TTC549 (cell line): ENCODE measurements at regions not wholly inside any gene's neighbourhood (a gene's known extent, or its start where the extent isn't known, plus 50 kb on each side); places are given as distances from the start of the nearest gene placed in this dataset.
"Not testable (repeated sequence)": the region's sequence is repeated elsewhere in the genome, so short reads cannot be mapped to it uniquely, and the experiment has no call there.

Source experiments
- FAIRE-seq: peaks from 2 replicates; lab custom pipeline; 2012; peaks lifted over from hg19 to GRCh38; lab: Jason Lieb, UNC

GRCh38 chr4:25981749-25982148 lies 67.7 kb downstream of the SMIM20 start:
- FAIRE-seq = no peak

- no peak for FAIRE-seq
Observed at GRCh38 chr4:25982962-25983361, 68.9 kb downstream of the SMIM20 start.

- FAIRE-seq = no peak
Observed at GRCh38 chr4:25984266-25984665, 70.2 kb downstream of the SMIM20 start.

GRCh38 chr4:25984796-25985195 lies 70.8 kb downstream of the SMIM20 start:
- FAIRE-seq = no peak

GRCh38 chr4:25986807-25987206 lies 72.8 kb downstream of the SMIM20 start:
- no peak for FAIRE-seq

- FAIRE-seq = no peak
Observed at GRCh38 chr4:25991340-25991739, 77.3 kb downstream of the SMIM20 start.

- FAIRE-seq = no peak
Observed at GRCh38 chr4:25993395-25994185, 79.6 kb downstream of the SMIM20 start.

GRCh38 chr4:25994577-25994976 lies 80.6 kb downstream of the SMIM20 start:
- not testable (repeated sequence) for FAIRE-seq

GRCh38 chr4:26000274-26000950 lies 86.4 kb downstream of the SMIM20 start:
- FAIRE-seq = no peak

GRCh38 chr4:26001413-26001812 lies 87.4 kb downstream of the SMIM20 start:
- no peak for FAIRE-seq

- FAIRE-seq = no peak
Observed at GRCh38 chr4:26001816-26002215, 87.8 kb downstream of the SMIM20 start.

GRCh38 chr4:26003056-26003455 lies 89.0 kb downstream of the SMIM20 start:
- no peak for FAIRE-seq

GRCh38 chr4:26004290-26004689 lies 90.3 kb downstream of the SMIM20 start:
- FAIRE-seq = no peak

GRCh38 chr4:26005764-26006163 lies 91.7 kb downstream of the SMIM20 start:
- no peak for FAIRE-seq

- FAIRE-seq = no peak
Observed at GRCh38 chr4:26008737-26009136, 94.7 kb downstream of the SMIM20 start.

- FAIRE-seq = no peak
Observed at GRCh38 chr4:26009502-26009901, 95.5 kb downstream of the SMIM20 start.

GRCh38 chr4:26010304-26010703 lies 96.3 kb downstream of the SMIM20 start:
- FAIRE-seq = no peak

- no peak for FAIRE-seq
Observed at GRCh38 chr4:26013629-26014028, 99.6 kb downstream of the SMIM20 start.

- FAIRE-seq = no peak
Observed at GRCh38 chr4:26015133-26015651, 101.2 kb downstream of the SMIM20 start.

GRCh38 chr4:26015906-26016305 lies 101.9 kb downstream of the SMIM20 start:
- FAIRE-seq = no peak

- no peak for FAIRE-seq
Observed at GRCh38 chr4:26017531-26017930, 103.5 kb downstream of the SMIM20 start.

- FAIRE-seq = not testable (repeated sequence)
Observed at GRCh38 chr4:26017961-26018700, 104.1 kb downstream of the SMIM20 start.
